Stimulated activated naive CD4-positive, alpha-beta T cell (primary cell): ENCODE measurements at regions not wholly inside any gene's neighbourhood (a gene's known extent, or its start where the extent isn't known, plus 50 kb on each side); places are given as distances from the start of the nearest gene placed in this dataset.

Source experiments
- DNase-seq, 6 experiments: peaks; one replicate each; lab custom pipeline; 2025; lab: John Stamatoyannopoulos, UW

GRCh38 chr2:12795851-12796250 lies 79.1 kb downstream of the TRIB2 start:
- no peak for DNase-seq

- no peak for DNase-seq
Measured at GRCh38 chr2:12796657-12797056, 79.9 kb downstream of the TRIB2 start.

GRCh38 chr2:12797815-12798214 lies 81.1 kb downstream of the TRIB2 start:
- no peak for DNase-seq

- no peak for DNase-seq
Measured at GRCh38 chr2:12803607-12804006, 86.9 kb downstream of the TRIB2 start.

GRCh38 chr2:12804091-12804856 lies 87.5 kb downstream of the TRIB2 start:
- DNase-seq = no peak

GRCh38 chr2:12805033-12805432 lies 88.3 kb downstream of the TRIB2 start:
- DNase-seq = no peak

GRCh38 chr2:12806549-12807242 lies 90.0 kb downstream of the TRIB2 start:
- no peak for DNase-seq

- DNase-seq = no peak
Measured at GRCh38 chr2:12807907-12808810, 91.4 kb downstream of the TRIB2 start.

DNA sequence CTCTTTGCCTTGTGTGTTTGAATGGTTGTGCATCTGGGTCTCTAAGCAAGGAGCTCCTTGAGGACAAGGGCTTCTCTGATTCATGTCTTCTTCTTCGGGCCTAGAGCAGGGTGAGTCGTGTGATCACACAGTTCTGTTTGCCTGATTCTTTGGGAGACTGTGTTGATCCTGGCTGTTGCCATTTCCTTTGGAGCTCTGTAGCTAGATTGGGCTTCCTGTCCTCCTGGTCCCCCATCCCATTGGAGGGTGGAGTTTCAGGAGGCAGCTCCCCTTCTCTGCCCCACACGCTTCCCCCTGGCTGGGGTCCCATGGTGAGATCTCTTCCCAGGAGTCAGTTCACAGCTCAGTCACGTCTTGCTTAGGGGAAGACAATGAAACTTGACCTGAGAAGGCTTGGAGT lies 92.8 kb downstream of the TRIB2 start:
- no peak for DNase-seq

GRCh38 chr2:12811916-12812315 lies 95.2 kb downstream of the TRIB2 start:
- no peak for DNase-seq

GRCh38 chr2:12813166-12813565 lies 96.4 kb downstream of the TRIB2 start:
- no peak for DNase-seq

GRCh38 chr2:12816379-12817306 lies 99.9 kb downstream of the TRIB2 start:
- peak in 2 of 6 experiments; percentile 22 to 35 for DNase-seq

DNA sequence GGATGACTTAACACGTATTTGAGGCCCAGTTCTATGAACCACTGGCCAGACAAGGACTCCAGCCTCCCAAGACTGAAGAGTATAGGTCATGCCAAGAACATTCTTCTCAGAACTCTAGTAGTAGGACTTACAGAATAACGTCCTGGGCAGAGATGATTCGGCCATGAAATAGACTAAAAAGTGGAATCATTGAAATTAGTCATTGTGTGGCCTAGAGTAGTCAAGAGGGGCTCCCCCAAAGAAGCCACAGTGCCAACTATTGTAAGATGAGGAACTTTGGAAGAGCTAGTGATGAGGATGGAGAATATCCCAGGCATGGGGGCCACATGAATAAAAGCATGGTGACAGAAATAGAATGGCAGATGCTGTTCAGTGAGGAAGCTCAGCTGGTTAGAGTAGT lies 101.1 kb downstream of the TRIB2 start:
- no peak for DNase-seq

DNA sequence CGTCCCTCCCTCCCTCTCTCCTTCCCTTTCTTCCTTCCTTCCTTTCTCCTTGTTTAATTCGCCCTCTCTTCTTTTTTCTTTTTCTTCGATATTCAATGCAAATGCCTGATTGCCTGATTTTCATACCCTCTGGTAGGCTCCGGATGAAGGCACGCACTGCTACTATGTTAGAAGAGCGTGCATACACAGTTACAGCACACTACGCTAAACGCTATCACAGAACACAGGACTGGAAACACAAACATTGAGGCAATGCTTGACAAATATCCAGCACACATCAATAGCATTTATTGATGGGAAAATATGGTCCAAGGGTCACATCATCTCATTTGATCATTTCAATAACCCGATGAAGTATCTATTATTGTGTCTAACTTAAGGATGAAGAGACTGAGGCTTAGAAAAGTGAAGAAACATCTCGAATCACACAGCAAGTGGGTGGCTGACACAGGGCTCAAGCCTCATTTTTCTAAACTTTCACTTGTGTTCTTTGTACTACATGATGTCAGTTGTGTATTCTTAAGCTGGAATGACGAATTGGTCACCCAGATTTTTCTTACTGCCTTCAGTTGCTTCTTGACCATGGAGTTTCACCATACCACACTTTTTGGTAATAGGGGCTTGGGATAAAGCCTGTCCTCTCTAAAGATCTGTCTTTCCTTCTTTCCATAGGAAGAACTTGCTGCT lies 101.8 kb downstream of the TRIB2 start:
- no peak for DNase-seq

DNA sequence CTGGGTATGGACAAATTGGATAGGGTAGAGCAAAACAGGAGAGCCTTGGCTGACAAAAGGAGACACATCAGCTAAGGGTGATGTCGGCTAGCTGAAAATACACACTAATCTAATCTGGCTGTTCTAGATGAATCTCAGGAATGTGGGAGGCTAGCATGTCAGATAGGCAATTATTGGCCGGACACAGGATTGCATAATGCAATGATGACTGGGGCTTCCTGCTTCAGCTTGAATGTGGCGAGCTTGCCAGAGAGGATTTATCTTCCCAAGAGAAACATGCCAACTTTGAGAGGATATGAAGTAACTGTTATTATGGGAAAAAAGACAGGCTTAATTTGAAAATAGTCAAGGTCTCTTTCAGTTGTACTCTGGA lies 102.4 kb downstream of the TRIB2 start:
- DNase-seq = no peak

DNA sequence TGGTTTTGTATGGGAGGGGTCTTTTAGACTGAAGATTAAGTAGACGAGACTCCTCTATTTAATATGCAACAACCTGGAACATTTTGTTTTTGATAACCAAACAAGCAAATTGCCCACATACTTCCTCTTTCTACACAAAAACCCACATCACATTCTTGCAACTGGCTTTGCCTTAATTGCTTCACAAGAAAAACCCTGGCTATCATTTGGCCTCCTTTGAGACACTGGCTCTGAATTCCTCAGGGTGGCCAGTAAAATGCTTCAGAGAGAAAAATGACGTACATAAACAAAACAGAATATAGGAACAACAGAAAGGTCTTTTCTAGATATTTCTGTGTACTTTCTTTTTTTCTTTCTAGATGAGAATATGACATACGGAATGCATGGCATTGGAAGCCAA lies 103.0 kb downstream of the TRIB2 start:
- peak in 1 of 6 experiments; percentile 2 for DNase-seq

- DNase-seq = no peak
Measured at GRCh38 chr2:12821656-12822055, 104.9 kb downstream of the TRIB2 start.

DNA sequence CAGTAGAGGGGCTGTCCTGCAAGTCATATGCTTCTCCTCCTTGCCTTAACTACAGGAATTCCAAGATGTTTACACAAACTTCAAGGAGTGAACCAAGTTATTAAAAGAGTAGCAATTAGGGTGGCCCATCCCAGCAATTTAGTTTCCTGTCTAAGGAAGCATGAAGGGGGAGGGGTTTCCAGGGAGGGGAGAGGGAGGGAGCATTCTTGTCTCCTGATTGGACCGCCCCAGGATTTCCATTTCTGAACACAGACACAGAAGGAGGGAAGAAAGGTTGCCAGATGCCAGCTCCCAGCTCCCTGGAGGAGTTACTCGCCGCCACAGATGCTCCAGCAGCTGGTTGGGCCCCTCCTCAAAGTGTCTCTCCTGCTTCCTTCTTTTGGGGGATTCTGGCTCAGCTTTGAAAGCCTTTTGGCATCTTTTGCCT lies 107.6 kb downstream of the TRIB2 start:
- DNase-seq = no peak

- no peak for DNase-seq
Measured at GRCh38 chr2:12824778-12825379, 108.1 kb downstream of the TRIB2 start.

- DNase-seq = no peak
Measured at GRCh38 chr2:12826781-12827180, 110.0 kb downstream of the TRIB2 start.
